ENCODE measurements at regions not wholly inside any gene's neighbourhood (a gene's known extent, or its start where the extent isn't known, plus 50 kb on each side); places are given as distances from the start of the nearest gene placed in this dataset.
"Not testable (repeated sequence)": the region's sequence is repeated elsewhere in the genome, so short reads cannot be mapped to it uniquely, and the experiment has no call there.

- not testable (repeated sequence) for DNase-seq
Measured at GRCh38 chr1:25171013-25171412, 61.3 kb downstream of the SYF2 start.

- no peak for DNase-seq
Measured at GRCh38 chr1:25170439-25170838, 61.9 kb downstream of the SYF2 start.

GRCh38 chr1:25169610-25170009, 62.7 kb downstream of the SYF2 start:
- DNase-seq: no peak

GRCh38 chr1:25169168-25169567, 63.1 kb downstream of the SYF2 start:
- no peak for DNase-seq

GRCh38 chr1:25168193-25169071, 63.9 kb downstream of the SYF2 start:
- DNase-seq: peak in 1 of 6 experiments; percentile 7

GRCh38 chr1:25167269-25168192, 64.8 kb downstream of the SYF2 start:
- no peak for DNase-seq

- DNase-seq: no peak
Measured at GRCh38 chr1:25166847-25167246, 65.5 kb downstream of the SYF2 start.

- DNase-seq: no peak
Measured at GRCh38 chr1:25163986-25164385, 68.3 kb downstream of the SYF2 start.

- no peak for DNase-seq
Measured at GRCh38 chr1:25161981-25162380, 70.3 kb downstream of the SYF2 start.

- DNase-seq: no peak
Measured at GRCh38 chr1:25157846-25158245, 74.5 kb downstream of the SYF2 start.

- no peak for DNase-seq
Measured at GRCh38 chr1:25150985-25151495, 81.3 kb downstream of the SYF2 start.

- peak in 4 of 6 experiments; percentile 4 to 31 (median 19) for DNase-seq
Measured at GRCh38 chr1:25148673-25149300, 83.5 kb downstream of the SYF2 start.

- DNase-seq: no peak
Measured at GRCh38 chr1:25146451-25146855, 85.8 kb downstream of the SYF2 start.

GRCh38 chr1:25145775-25146393, 86.4 kb downstream of the SYF2 start:
- DNase-seq: no peak

- DNase-seq: no peak
Measured at GRCh38 chr1:25140073-25140797, 92.1 kb downstream of the SYF2 start.

GRCh38 chr1:25137521-25138395, 94.5 kb downstream of the SYF2 start:
- DNase-seq: no peak

GRCh38 chr1:25137106-25137505, 95.2 kb downstream of the SYF2 start:
- no peak for DNase-seq

GRCh38 chr1:25135909-25136308, 96.4 kb downstream of the SYF2 start:
- DNase-seq: no peak

GRCh38 chr1:25134801-25135461, 97.4 kb downstream of the SYF2 start:
- DNase-seq: no peak

- DNase-seq: no peak
Measured at GRCh38 chr1:25134307-25134706, 98.0 kb downstream of the SYF2 start.
